Coronary artery (tissue), 2 donors: ENCODE measurements at regions not wholly inside any gene's neighbourhood (a gene's known extent, or its start where the extent isn't known, plus 50 kb on each side); places are given as distances from the start of the nearest gene placed in this dataset.

Source experiments
- DNase-seq: peaks from one replicate; pipeline ENCODE4 v3.0.0-alpha.2; 2017; ENCODE audit warnings: low spot score
- H3K27ac ChIP-seq, 2 donors: fragments of 200-600 bp; sonication (generic); one replicate each; pipeline ENCODE4 v1.5.1; 2016 to 2019
- H3K4me3 ChIP-seq: fragments of 200-600 bp; sonication (generic); 2 replicates; pipeline ENCODE4 v1.5.1; 2016; ENCODE audit warnings: mild to moderate bottlenecking, moderate library complexity
- CTCF ChIP-seq: fragments of 200-600 bp; sonication (generic); IDR thresholded peaks from one replicate; pipeline ENCODE4 v1.5.1; 2019; ENCODE audit warnings: antibody characterized with exemption

GRCh38 chr14:83133981-83134645 is 1600.5 kb upstream of the SEL1L start:
- H3K27ac ChIP-seq, result no peak overlapping the region
- no peak overlapping the region for H3K4me3 ChIP-seq
- DNase-seq, result no peak
- no peak for TF ChIP-seq CTCF

- no peak for TF ChIP-seq CTCF
- DNase-seq, result no peak
- Histone ChIP-seq H3K4me3 (no peak overlapping the region), H3K27ac (no peak overlapping the region)
These were observed 1607.1 kb upstream of the SEL1L start for GRCh38 chr14:83140756-83141155.

GRCh38 chr14:83147006-83147405 is 1613.4 kb upstream of the SEL1L start:
- TF ChIP-seq CTCF, result no peak
- Histone ChIP-seq H3K4me3 (no peak overlapping the region), H3K27ac (no peak overlapping the region)
- DNase-seq, result no peak

GRCh38 chr14:83151571-83151970 is 1617.9 kb upstream of the SEL1L start:
- no peak for DNase-seq
- no peak for TF ChIP-seq CTCF

GRCh38 chr14:83153081-83153480 is 1619.4 kb upstream of the SEL1L start:
- H3K4me3 ChIP-seq, result no peak overlapping the region
- DNase-seq, result no peak
- H3K27ac ChIP-seq, result no peak overlapping the region
- TF ChIP-seq CTCF, result no peak

More at GRCh38 chr14:83151571-83151970, 1617.9 kb upstream of the SEL1L start:
- Histone ChIP-seq H3K27ac (no peak overlapping the region), H3K4me3 (no peak overlapping the region)

GRCh38 chr14:83162361-83162929 is 1628.8 kb upstream of the SEL1L start:
- DNase-seq, result no peak
- TF ChIP-seq CTCF, result no peak
- H3K27ac ChIP-seq, result no peak overlapping the region
- peak overlapping the region; percentile 17 for H3K4me3 ChIP-seq

GRCh38 chr14:83163016-83163415 is 1629.4 kb upstream of the SEL1L start:
- no peak overlapping the region for H3K4me3 ChIP-seq
- DNase-seq, result no peak
- no peak overlapping the region for H3K27ac ChIP-seq
- no peak for TF ChIP-seq CTCF
